ENCODE measurements at regions not wholly inside any gene's neighbourhood (a gene's known extent, or its start where the extent isn't known, plus 50 kb on each side); places are given as distances from the start of the nearest gene placed in this dataset.

- TF ChIP-seq EZH2 (IDR thresholded peaks at IDR 0.05) = no peak
- no peak for TF ChIP-seq CTCF (IDR thresholded peaks at IDR 0.05)
Measured at GRCh38 chr19:29404015-29404414, 121.8 kb upstream of the VSTM2B start.
